ENCODE measurements at regions not wholly inside any gene's neighbourhood (a gene's known extent, or its start where the extent isn't known, plus 50 kb on each side); places are given as distances from the start of the nearest gene placed in this dataset.
A peak's percentile ranks its signal among the peaks of the same experiment; 100 is the strongest.
"Not testable (repeated sequence)": the region's sequence is repeated elsewhere in the genome, so short reads cannot be mapped to it uniquely, and the experiment has no call there.

- no peak for FAIRE-seq
- 64 to 87% (median 65%) methylated on average over 3 of the region's 3 CpGs for WGBS, 3 donors
- no peaks in the 10 kb centered on the region for H3K9me3 ChIP-seq (ENCODE audit: control insufficient read depth in 2 of 2, insufficient read depth in 1 of 2, low read depth in 1 of 2, low read length in 1 of 2)
- no peaks in the 10 kb centered on the region for H3K4me1 ChIP-seq (ENCODE audit: control insufficient read depth in 3 of 3, insufficient read depth in 2 of 3, low read depth in 1 of 3, low read length in 2 of 3)
- H3K36me3 ChIP-seq (ENCODE audit: control insufficient read depth in 3 of 3, insufficient read depth in 2 of 3, low read depth in 1 of 3, low read length in 3 of 3): no peaks in the 10 kb centered on the region
- DNase-seq: no peak
- no peak overlapping the region for H3K27ac ChIP-seq (ENCODE audit: low read depth in 1 of 3, low read length in 2 of 3)
- no peak overlapping the region for H3K4me3 ChIP-seq (ENCODE audit: low read depth in 1 of 3, low read length in 3 of 3)
- no peaks in the 10 kb centered on the region for H3K27me3 ChIP-seq (ENCODE audit: control insufficient read depth in 3 of 3, insufficient read depth in 3 of 3, low read length in 3 of 3)
Measured at GRCh38 chr3:75338342-75338741, 325.8 kb upstream of the FRG2C start.

GRCh38 chr3:75341324-75342067 lies 322.6 kb upstream of the FRG2C start:
- Histone ChIP-seq H3K36me3 (ENCODE audit: control insufficient read depth in 3 of 3, insufficient read depth in 2 of 3, low read depth in 1 of 3, low read length in 3 of 3) (no peaks in the 10 kb centered on the region), H3K4me1 (ENCODE audit: control insufficient read depth in 3 of 3, insufficient read depth in 2 of 3, low read depth in 1 of 3, low read length in 2 of 3) (no peaks in the 10 kb centered on the region), H3K27ac (ENCODE audit: low read depth in 1 of 3, low read length in 2 of 3) (no peak overlapping the region), H3K27me3 (ENCODE audit: control insufficient read depth in 3 of 3, insufficient read depth in 3 of 3, low read length in 3 of 3) (no peaks in the 10 kb centered on the region), H3K9me3 (ENCODE audit: control insufficient read depth in 2 of 2, insufficient read depth in 1 of 2, low read depth in 1 of 2, low read length in 1 of 2) (no peaks in the 10 kb centered on the region), H3K4me3 (ENCODE audit: low read depth in 1 of 3, low read length in 3 of 3) (no peak overlapping the region)
- FAIRE-seq: no peak
- WGBS, 3 donors: 50 to 57% (median 54%) methylated on average over 12 of the region's 12 CpGs
- DNase-seq: no peak

- no peak for FAIRE-seq
- H3K4me3 ChIP-seq (ENCODE audit: low read depth in 1 of 3, low read length in 3 of 3): no peak overlapping the region
- WGBS, 3 donors: 72 to 78% (median 75%) methylated on average over 4 to 5 of the region's 5 CpGs
- H3K9me3 ChIP-seq (ENCODE audit: control insufficient read depth in 2 of 2, insufficient read depth in 1 of 2, low read depth in 1 of 2, low read length in 1 of 2): no peaks in the 10 kb centered on the region
- H3K36me3 ChIP-seq (ENCODE audit: control insufficient read depth in 3 of 3, insufficient read depth in 2 of 3, low read depth in 1 of 3, low read length in 3 of 3): no peaks in the 10 kb centered on the region
- DNase-seq: no peak
- no peak overlapping the region for H3K27ac ChIP-seq (ENCODE audit: low read depth in 1 of 3, low read length in 2 of 3)
- no peaks in the 10 kb centered on the region for H3K4me1 ChIP-seq (ENCODE audit: control insufficient read depth in 3 of 3, insufficient read depth in 2 of 3, low read depth in 1 of 3, low read length in 2 of 3)
- H3K27me3 ChIP-seq (ENCODE audit: control insufficient read depth in 3 of 3, insufficient read depth in 3 of 3, low read length in 3 of 3): no peaks in the 10 kb centered on the region
Measured at GRCh38 chr3:75342425-75342824, 321.7 kb upstream of the FRG2C start.

GRCh38 chr3:75350536-75350935 lies 313.6 kb upstream of the FRG2C start:
- not testable (repeated sequence) for H3K4me3 ChIP-seq (ENCODE audit: low read depth in 1 of 3, low read length in 3 of 3); DNase-seq; H3K27ac ChIP-seq (ENCODE audit: low read depth in 1 of 3, low read length in 2 of 3); H3K9me3 ChIP-seq (ENCODE audit: control insufficient read depth in 2 of 2, insufficient read depth in 1 of 2, low read depth in 1 of 2, low read length in 1 of 2); H3K36me3 ChIP-seq (ENCODE audit: control insufficient read depth in 3 of 3, insufficient read depth in 2 of 3, low read depth in 1 of 3, low read length in 3 of 3); H3K27me3 ChIP-seq (ENCODE audit: control insufficient read depth in 3 of 3, insufficient read depth in 3 of 3, low read length in 3 of 3); FAIRE-seq; H3K4me1 ChIP-seq (ENCODE audit: control insufficient read depth in 3 of 3, insufficient read depth in 2 of 3, low read depth in 1 of 3, low read length in 2 of 3)
- 86 to 92% (median 90%) methylated on average over 9 of the region's 9 CpGs for WGBS, 3 donors

GRCh38 chr3:75362086-75362784 lies 301.9 kb upstream of the FRG2C start:
- FAIRE-seq; H3K27me3 ChIP-seq (ENCODE audit: control insufficient read depth in 3 of 3, insufficient read depth in 3 of 3, low read length in 3 of 3); H3K27ac ChIP-seq (ENCODE audit: low read depth in 1 of 3, low read length in 2 of 3); H3K4me1 ChIP-seq (ENCODE audit: control insufficient read depth in 3 of 3, insufficient read depth in 2 of 3, low read depth in 1 of 3, low read length in 2 of 3); H3K36me3 ChIP-seq (ENCODE audit: control insufficient read depth in 3 of 3, insufficient read depth in 2 of 3, low read depth in 1 of 3, low read length in 3 of 3); H3K4me3 ChIP-seq (ENCODE audit: low read depth in 1 of 3, low read length in 3 of 3); H3K9me3 ChIP-seq (ENCODE audit: control insufficient read depth in 2 of 2, insufficient read depth in 1 of 2, low read depth in 1 of 2, low read length in 1 of 2): not testable (repeated sequence)
- peak; percentile 2 to 65 for DNase-seq
- whole genome bisulfite sequencing, 3 donors: 17 to 62% (median 28%) methylated on average over 16 of the region's 16 CpGs

- H3K36me3 ChIP-seq (ENCODE audit: control insufficient read depth in 3 of 3, insufficient read depth in 2 of 3, low read depth in 1 of 3, low read length in 3 of 3); H3K4me1 ChIP-seq (ENCODE audit: control insufficient read depth in 3 of 3, insufficient read depth in 2 of 3, low read depth in 1 of 3, low read length in 2 of 3); H3K9me3 ChIP-seq (ENCODE audit: control insufficient read depth in 2 of 2, insufficient read depth in 1 of 2, low read depth in 1 of 2, low read length in 1 of 2); DNase-seq; FAIRE-seq; H3K27ac ChIP-seq (ENCODE audit: low read depth in 1 of 3, low read length in 2 of 3); H3K27me3 ChIP-seq (ENCODE audit: control insufficient read depth in 3 of 3, insufficient read depth in 3 of 3, low read length in 3 of 3); H3K4me3 ChIP-seq (ENCODE audit: low read depth in 1 of 3, low read length in 3 of 3): not testable (repeated sequence)
- WGBS, 3 donors: 82 to 86% (median 85%) methylated on average over 11 to 13 of the region's 13 CpGs
Measured at GRCh38 chr3:75372964-75373363, 291.2 kb upstream of the FRG2C start.

- not testable (repeated sequence) for H3K4me1 ChIP-seq (ENCODE audit: control insufficient read depth in 3 of 3, insufficient read depth in 2 of 3, low read depth in 1 of 3, low read length in 2 of 3); H3K36me3 ChIP-seq (ENCODE audit: control insufficient read depth in 3 of 3, insufficient read depth in 2 of 3, low read depth in 1 of 3, low read length in 3 of 3); H3K9me3 ChIP-seq (ENCODE audit: control insufficient read depth in 2 of 2, insufficient read depth in 1 of 2, low read depth in 1 of 2, low read length in 1 of 2); H3K4me3 ChIP-seq (ENCODE audit: low read depth in 1 of 3, low read length in 3 of 3); H3K27me3 ChIP-seq (ENCODE audit: control insufficient read depth in 3 of 3, insufficient read depth in 3 of 3, low read length in 3 of 3); FAIRE-seq; H3K27ac ChIP-seq (ENCODE audit: low read depth in 1 of 3, low read length in 2 of 3); DNase-seq
- 92 to 97% (median 94%) methylated on average over 5 of the region's 5 CpGs for WGBS, 3 donors
Measured at GRCh38 chr3:75379840-75380239, 284.3 kb upstream of the FRG2C start.

GRCh38 chr3:75380276-75380771 lies 283.8 kb upstream of the FRG2C start:
- Histone ChIP-seq H3K36me3 (ENCODE audit: control insufficient read depth in 3 of 3, insufficient read depth in 2 of 3, low read depth in 1 of 3, low read length in 3 of 3) (no peaks in the 10 kb centered on the region), H3K4me1 (ENCODE audit: control insufficient read depth in 3 of 3, insufficient read depth in 2 of 3, low read depth in 1 of 3, low read length in 2 of 3) (no peaks in the 10 kb centered on the region), H3K9me3 (ENCODE audit: control insufficient read depth in 2 of 2, insufficient read depth in 1 of 2, low read depth in 1 of 2, low read length in 1 of 2) (no peaks in the 10 kb centered on the region), H3K27ac (ENCODE audit: low read depth in 1 of 3, low read length in 2 of 3) (no peak overlapping the region), H3K4me3 (ENCODE audit: low read depth in 1 of 3, low read length in 3 of 3) (no peak overlapping the region), H3K27me3 (ENCODE audit: control insufficient read depth in 3 of 3, insufficient read depth in 3 of 3, low read length in 3 of 3) (no peaks in the 10 kb centered on the region)
- no peak for FAIRE-seq
- WGBS, 3 donors: 93 to 96% (median 94%) methylated on average over 13 of the region's 13 CpGs
- DNase-seq: no peak

Data from small intestine (tissue), 7 donors.